K562 (cell line): ENCODE measurements at regions not wholly inside any gene's neighbourhood (a gene's known extent, or its start where the extent isn't known, plus 50 kb on each side); places are given as distances from the start of the nearest gene placed in this dataset.

Experiments
- BDP1 ChIP-seq: IDR thresholded peaks from 3 replicates; pipeline ENCODE4 v1.6.1; 2011; ENCODE audit not compliant: insufficient read length, insufficient read depth
- CBFA2T2 ChIP-seq: fragments of 450-650 bp; conservative IDR thresholded peaks from 2 replicates; pipeline ENCODE4 v1.6.1; 2017; ENCODE audit warnings: mild to moderate bottlenecking
- CBFA2T3 ChIP-seq: fragments of 450-650 bp; IDR thresholded peaks from 2 replicates; pipeline ENCODE4 v1.6.1; 2017
- CREB3 ChIP-seq: fragments of 450-650 bp; conservative IDR thresholded peaks from 2 replicates; pipeline ENCODE4 v1.6.1; 2016; ENCODE audit warnings: missing genetic modification characterization, low read depth, mild to moderate bottlenecking, missing compliant biosample characterization, moderate library complexity
- FIP1L1 ChIP-seq: fragments of 200-400 bp; formaldehyde crosslinking; IDR thresholded peaks from 2 replicates; pipeline ENCODE4 v1.6.1; 2018; ENCODE audit warnings: mild to moderate bottlenecking, low read depth, low read length; ENCODE audit not compliant: poor library complexity, severe bottlenecking
- HMBOX1 ChIP-seq: sonication (generic); IDR thresholded peaks from 2 replicates; pipeline ENCODE4 v1.6.1; 2016
- LEF1 ChIP-seq: fragments of 450-650 bp; IDR thresholded peaks from 2 replicates; pipeline ENCODE4 v1.6.1; 2016; ENCODE audit warnings: mild to moderate bottlenecking
- MTA2 ChIP-seq: fragments of 450-650 bp; IDR thresholded peaks from 2 replicates; pipeline ENCODE4 v1.6.1; 2016; ENCODE audit warnings: low read depth
- NBN ChIP-seq: fragments of 450-650 bp; IDR thresholded peaks from 2 replicates; pipeline ENCODE4 v1.6.1; 2016; ENCODE audit warnings: low read depth, mild to moderate bottlenecking
- POLR2AphosphoS5 ChIP-seq: IDR thresholded peaks from 2 replicates; pipeline ENCODE4 v1.6.1; 2011; ENCODE audit warnings: mild to moderate bottlenecking, low read depth, low read length, moderate library complexity; ENCODE audit not compliant: control insufficient read depth, insufficient read depth
- POLR3A ChIP-seq: IDR thresholded peaks from 2 replicates; pipeline ENCODE4 v1.6.1; 2011; ENCODE audit warnings: borderline replicate concordance, mild to moderate bottlenecking, moderate library complexity; ENCODE audit not compliant: insufficient read length, insufficient read depth; ENCODE audit errors: extremely low read depth
- RAD21 ChIP-seq, 2 experiments: fragments of 250-450 bp in 1 of 2; fragments of 450-650 bp in 1 of 2; sonication (Bioruptor Pico) in 1 of 2; formaldehyde crosslinking in 1 of 2; IDR thresholded peaks in 1 of 2; conservative IDR thresholded peaks in 1 of 2; 2 replicates each; pipeline versions ENCODE4 v1.4.0 to v1.8.0; 2020 to 2022; ENCODE audit warnings: mild to moderate bottlenecking in 2 of 2, moderate library complexity in 1 of 2
- RBFOX2 ChIP-seq: fragments of 200-400 bp; formaldehyde crosslinking; IDR thresholded peaks from 2 replicates; pipeline ENCODE4 v1.6.1; 2017; ENCODE audit warnings: low read depth, mild to moderate bottlenecking, low read length, moderate library complexity
- SMAD2 ChIP-seq: fragments of 150-350 bp; IDR thresholded peaks from 2 replicates; pipeline ENCODE4 v1.6.1; 2014; ENCODE audit warnings: low read depth, mild to moderate bottlenecking, low read length
- ZNF707 ChIP-seq: fragments of 250-450 bp; sonication (Bioruptor Pico); conservative IDR thresholded peaks from 2 replicates; pipeline ENCODE4 v1.8.0; 2022; ENCODE audit warnings: inconsistent platforms, mild to moderate bottlenecking, moderate library complexity
- TF ChIP-seq, protein P1 (sequence below): sonication (generic); formaldehyde crosslinking; IDR thresholded peaks from 2 replicates; pipeline ENCODE4 v1.9.0; 2022; ENCODE audit warnings: mild to moderate bottlenecking, missing genetic modification reagents
- TF ChIP-seq, protein P2 (sequence below): fragments of 450-650 bp; conservative IDR thresholded peaks from 2 replicates; pipeline ENCODE4 v1.6.1; 2016; ENCODE audit warnings: missing genetic modification characterization, low read depth, mild to moderate bottlenecking, control low read depth, missing compliant biosample characterization
- TF ChIP-seq, protein P3 (sequence below): IDR thresholded peaks from 2 replicates; pipeline ENCODE4 v1.6.1; 2012; ENCODE audit warnings: low read depth, low read length, improper control_type of control experiment, borderline replicate concordance
- TF ChIP-seq, protein P4 (sequence below): fragments of 250-450 bp; sonication (Bioruptor Pico); IDR thresholded peaks from 2 replicates; pipeline ENCODE4 v1.5.1; 2021; ENCODE audit warnings: mild to moderate bottlenecking

- TF ChIP-seq NBN (peak; percentile 35; the same call in 1 of the 2 replicates), FIP1L1 (no peak), RBFOX2 (no peak), LEF1 (peak; percentile 34; the same call in 1 of the 2 replicates), CBFA2T3 (peak; percentile 80), RAD21 (CRISPR knock-in tag; conservative IDR thresholded peaks at IDR 0.05 in 1 of 2, IDR thresholded peaks at IDR 0.05 in 1 of 2) (0 out of 4 replicates have a peak, but pooled peaks of 1 of the 2 experiments have one; percentile 5), POLR2AphosphoS5 (no peak), HMBOX1 (0 out of 2 replicates have a peak, but pooled peaks have one; percentile 57), CBFA2T2 (peak; percentile 62), SMAD2 (no peak), POLR3A (no peak), BDP1 (no peak), MTA2 (peak; percentile 57; the same call in 1 of the 2 replicates), ZNF707 (CRISPR knock-in tag) (no peak), CREB3 (tag) (no peak)
- TF ChIP-seq, protein P1, sequence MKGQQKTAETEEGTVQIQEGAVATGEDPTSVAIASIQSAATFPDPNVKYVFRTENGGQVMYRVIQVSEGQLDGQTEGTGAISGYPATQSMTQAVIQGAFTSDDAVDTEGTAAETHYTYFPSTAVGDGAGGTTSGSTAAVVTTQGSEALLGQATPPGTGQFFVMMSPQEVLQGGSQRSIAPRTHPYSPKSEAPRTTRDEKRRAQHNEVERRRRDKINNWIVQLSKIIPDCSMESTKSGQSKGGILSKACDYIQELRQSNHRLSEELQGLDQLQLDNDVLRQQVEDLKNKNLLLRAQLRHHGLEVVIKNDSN (CRISPR knock-in tag): no peak
- TF ChIP-seq, protein P2, sequence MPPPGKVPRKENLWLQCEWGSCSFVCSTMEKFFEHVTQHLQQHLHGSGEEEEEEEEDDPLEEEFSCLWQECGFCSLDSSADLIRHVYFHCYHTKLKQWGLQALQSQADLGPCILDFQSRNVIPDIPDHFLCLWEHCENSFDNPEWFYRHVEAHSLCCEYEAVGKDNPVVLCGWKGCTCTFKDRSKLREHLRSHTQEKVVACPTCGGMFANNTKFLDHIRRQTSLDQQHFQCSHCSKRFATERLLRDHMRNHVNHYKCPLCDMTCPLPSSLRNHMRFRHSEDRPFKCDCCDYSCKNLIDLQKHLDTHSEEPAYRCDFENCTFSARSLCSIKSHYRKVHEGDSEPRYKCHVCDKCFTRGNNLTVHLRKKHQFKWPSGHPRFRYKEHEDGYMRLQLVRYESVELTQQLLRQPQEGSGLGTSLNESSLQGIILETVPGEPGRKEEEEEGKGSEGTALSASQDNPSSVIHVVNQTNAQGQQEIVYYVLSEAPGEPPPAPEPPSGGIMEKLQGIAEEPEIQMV: no peak
- TF ChIP-seq, protein P3, sequence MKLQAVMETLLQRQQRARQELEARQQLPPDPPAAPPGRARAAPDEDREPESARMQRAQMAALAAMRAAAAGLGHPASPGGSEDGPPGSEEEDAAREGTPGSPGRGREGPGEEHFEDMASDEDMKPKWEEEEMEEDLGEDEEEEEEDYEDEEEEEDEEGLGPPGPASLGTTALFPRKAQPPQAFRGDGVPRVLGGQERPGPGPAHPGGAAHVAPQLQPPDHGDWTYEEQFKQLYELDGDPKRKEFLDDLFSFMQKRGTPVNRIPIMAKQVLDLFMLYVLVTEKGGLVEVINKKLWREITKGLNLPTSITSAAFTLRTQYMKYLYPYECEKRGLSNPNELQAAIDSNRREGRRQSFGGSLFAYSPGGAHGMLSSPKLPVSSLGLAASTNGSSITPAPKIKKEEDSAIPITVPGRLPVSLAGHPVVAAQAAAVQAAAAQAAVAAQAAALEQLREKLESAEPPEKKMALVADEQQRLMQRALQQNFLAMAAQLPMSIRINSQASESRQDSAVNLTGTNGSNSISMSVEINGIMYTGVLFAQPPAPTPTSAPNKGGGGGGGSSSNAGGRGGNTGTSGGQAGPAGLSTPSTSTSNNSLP: 0 out of 2 replicates have a peak, but pooled peaks have one; percentile 67
- TF ChIP-seq, protein P4, sequence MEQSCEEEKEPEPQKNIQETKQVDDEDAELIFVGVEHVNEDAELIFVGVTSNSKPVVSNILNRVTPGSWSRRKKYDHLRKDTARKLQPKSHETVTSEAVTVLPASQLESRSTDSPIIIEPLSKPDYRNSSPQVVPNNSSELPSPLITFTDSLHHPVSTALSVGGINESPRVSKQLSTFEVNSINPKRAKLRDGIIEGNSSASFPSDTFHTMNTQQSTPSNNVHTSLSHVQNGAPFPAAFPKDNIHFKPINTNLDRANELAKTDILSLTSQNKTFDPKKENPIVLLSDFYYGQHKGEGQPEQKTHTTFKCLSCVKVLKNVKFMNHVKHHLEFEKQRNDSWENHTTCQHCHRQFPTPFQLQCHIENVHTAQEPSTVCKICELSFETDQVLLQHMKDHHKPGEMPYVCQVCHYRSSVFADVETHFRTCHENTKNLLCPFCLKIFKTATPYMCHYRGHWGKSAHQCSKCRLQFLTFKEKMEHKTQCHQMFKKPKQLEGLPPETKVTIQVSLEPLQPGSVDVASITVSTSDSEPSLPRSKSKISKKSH (CRISPR knock-in tag): no peak
Observed at GRCh38 chr6:27616328-27617045, 143.6 kb upstream of the ZNF184 start (continued).
